ENCODE measurements at regions not wholly inside any gene's neighbourhood (a gene's known extent, or its start where the extent isn't known, plus 50 kb on each side); places are given as distances from the start of the nearest gene placed in this dataset.

- no peaks in the 10 kb centered on the region for H3K27me3 ChIP-seq (ENCODE audit: low read length)
- H3K4me3 ChIP-seq (ENCODE audit: insufficient read depth, low read length, poor library complexity, severe bottlenecking): no peak overlapping the region
- no peaks in the 10 kb centered on the region for H3K9me3 ChIP-seq (ENCODE audit: insufficient read depth, low read length)
- no peak overlapping the region for H3K9ac ChIP-seq (ENCODE audit: low read length)
- no peaks in the 10 kb centered on the region for H3K79me2 ChIP-seq (ENCODE audit: insufficient read depth, low read length)
- no peaks in the 10 kb centered on the region for H3K9me2 ChIP-seq (replicated peaks; ENCODE audit: insufficient read depth, low read length)
- H3K36me3 ChIP-seq (ENCODE audit: low read length): no peaks in the 10 kb centered on the region
- TF ChIP-seq CTCF (IDR thresholded peaks at IDR 0.05; ENCODE audit: insufficient read depth, low read length, poor library complexity, severe bottlenecking): no peak
- no peak for TF ChIP-seq EZH2phosphoT487 (conservative IDR thresholded peaks at IDR 0.05; ENCODE audit: low read length)
- no peak overlapping the region for H3K27ac ChIP-seq (ENCODE audit: low read depth, low read length)
- H4K20me1 ChIP-seq (ENCODE audit: low read depth, low read length): no peaks in the 10 kb centered on the region
- H3F3A ChIP-seq (ENCODE audit: insufficient read depth): no peaks in the 10 kb centered on the region
- no peak overlapping the region for H3K4me2 ChIP-seq (ENCODE audit: low read depth, low read length, poor library complexity, severe bottlenecking)
- no peak overlapping the region for H2AFZ ChIP-seq (ENCODE audit: low read depth, low read length, severe bottlenecking)
These were observed 382.8 kb upstream of the GALNT5 start for GRCh38 chr2:156874707-156875106.

DNA sequence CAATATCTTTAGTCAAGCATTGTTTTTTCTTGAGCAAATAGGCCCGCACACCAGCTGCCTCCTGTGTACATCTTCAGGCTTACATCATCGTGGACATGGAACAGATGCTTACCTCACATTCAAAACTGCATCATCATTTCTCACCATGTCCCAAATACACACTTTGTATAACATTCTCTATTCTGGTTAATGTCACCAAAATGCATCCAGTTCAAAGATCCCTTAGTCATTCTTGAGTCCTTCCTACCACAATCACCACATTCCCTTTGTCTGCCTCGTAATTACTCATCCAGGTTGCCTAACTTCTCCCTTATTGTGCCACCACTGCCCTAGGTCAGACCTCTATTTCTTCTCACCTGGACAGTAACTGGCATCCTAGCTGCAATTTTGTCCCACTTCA lies 373.7 kb upstream of the GALNT5 start:
- Histone ChIP-seq H3K4me3 (ENCODE audit: insufficient read depth, low read length, poor library complexity, severe bottlenecking) (no peak overlapping the region), H3K9ac (ENCODE audit: low read length) (no peak overlapping the region), H3K36me3 (ENCODE audit: low read length) (no peaks in the 10 kb centered on the region), H3K27ac (ENCODE audit: low read depth, low read length) (no peak overlapping the region), H2AFZ (ENCODE audit: low read depth, low read length, severe bottlenecking) (no peak overlapping the region), H3K4me2 (ENCODE audit: low read depth, low read length, poor library complexity, severe bottlenecking) (no peak overlapping the region), H3F3A (ENCODE audit: insufficient read depth) (no peaks in the 10 kb centered on the region), H3K9me3 (ENCODE audit: insufficient read depth, low read length) (no peaks in the 10 kb centered on the region), H4K20me1 (ENCODE audit: low read depth, low read length) (no peaks in the 10 kb centered on the region), H3K9me2 (replicated peaks; ENCODE audit: insufficient read depth, low read length) (no peaks in the 10 kb centered on the region), H3K79me2 (ENCODE audit: insufficient read depth, low read length) (no peaks in the 10 kb centered on the region), H3K27me3 (ENCODE audit: low read length) (no peaks in the 10 kb centered on the region)
- no peak for TF ChIP-seq CTCF (IDR thresholded peaks at IDR 0.05; ENCODE audit: insufficient read depth, low read length, poor library complexity, severe bottlenecking)
- TF ChIP-seq EZH2phosphoT487 (conservative IDR thresholded peaks at IDR 0.05; ENCODE audit: low read length): no peak

GRCh38 chr2:156884216-156884615 lies 373.3 kb upstream of the GALNT5 start:
- Histone ChIP-seq H2AFZ (ENCODE audit: low read depth, low read length, severe bottlenecking) (no peak overlapping the region), H3K27me3 (ENCODE audit: low read length) (no peaks in the 10 kb centered on the region), H3F3A (ENCODE audit: insufficient read depth) (no peaks in the 10 kb centered on the region), H3K36me3 (ENCODE audit: low read length) (no peaks in the 10 kb centered on the region), H3K4me3 (ENCODE audit: insufficient read depth, low read length, poor library complexity, severe bottlenecking) (no peak overlapping the region), H3K4me2 (ENCODE audit: low read depth, low read length, poor library complexity, severe bottlenecking) (no peak overlapping the region), H3K27ac (ENCODE audit: low read depth, low read length) (no peak overlapping the region), H3K9me3 (ENCODE audit: insufficient read depth, low read length) (no peaks in the 10 kb centered on the region), H4K20me1 (ENCODE audit: low read depth, low read length) (no peaks in the 10 kb centered on the region), H3K9ac (ENCODE audit: low read length) (no peak overlapping the region), H3K9me2 (replicated peaks; ENCODE audit: insufficient read depth, low read length) (no peaks in the 10 kb centered on the region), H3K79me2 (ENCODE audit: insufficient read depth, low read length) (no peaks in the 10 kb centered on the region)
- no peak for TF ChIP-seq CTCF (IDR thresholded peaks at IDR 0.05; ENCODE audit: insufficient read depth, low read length, poor library complexity, severe bottlenecking)

All from SU-DHL-6 (cell line).